ENCODE measurements at regions not wholly inside any gene's neighbourhood (a gene's known extent, or its start where the extent isn't known, plus 50 kb on each side); places are given as distances from the start of the nearest gene placed in this dataset.

DNA sequence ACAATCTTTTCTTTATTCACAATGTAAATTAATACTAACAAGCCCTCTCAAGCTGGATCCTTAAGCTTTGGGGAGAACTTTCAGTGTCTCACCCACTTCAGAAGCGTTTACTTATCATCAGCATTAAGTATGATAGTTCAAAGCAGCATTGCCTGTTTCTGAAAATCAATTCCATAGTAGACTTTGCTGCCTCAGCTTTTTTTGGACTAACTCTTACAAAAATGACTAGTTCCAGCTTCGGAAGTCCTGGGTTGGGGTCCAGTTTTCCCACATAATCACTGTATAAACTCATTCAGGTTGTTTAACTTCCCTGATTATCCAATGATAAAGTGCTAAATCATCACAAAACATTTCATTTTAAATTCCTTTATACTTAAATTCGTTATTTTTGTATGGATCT lies 114.4 kb downstream of the NR2F2 start:
- no peak overlapping the region for H3K9ac ChIP-seq (ENCODE audit: low read depth, low read length, poor library complexity)
- H3K4me1 ChIP-seq (ENCODE audit: control insufficient read depth in 2 of 2, insufficient read depth in 1 of 2, low read depth in 1 of 2, low read length in 2 of 2), result peaks cover 0 to 2% of the 10 kb centered on the region in 2 donors
- no peaks in the 10 kb centered on the region for H3K79me1 ChIP-seq (ENCODE audit: low read depth, low read length)
- H3K4me2 ChIP-seq (ENCODE audit: insufficient read depth, low read length, poor library complexity, severe bottlenecking), result no peak overlapping the region
- no peak overlapping the region for H2BK12ac ChIP-seq (ENCODE audit: low read length)
- H3K18ac ChIP-seq (ENCODE audit: low read length), result no peak overlapping the region
- peaks cover 0 to 20% (median 0%) of the 10 kb centered on the region in 3 experiments for H3K27me3 ChIP-seq (ENCODE audit: control insufficient read depth in 3 of 3, insufficient read depth in 3 of 3, low read depth in 1 of 3, low read length in 3 of 3)
- 100% methylated on average over 1 of the region's 3 CpGs for WGBS, 2 donors (ENCODE audit: extremely low coverage in 2 of 2, insufficient read length in 2 of 2, insufficient replicate concordance in 1 of 2)
- no peak overlapping the region for H3K4ac ChIP-seq (ENCODE audit: low read length)
- H3K4me3 ChIP-seq (ENCODE audit: low read length in 2 of 2), result no peak overlapping the region
- no peak overlapping the region for H2BK120ac ChIP-seq (ENCODE audit: low read depth, low read length)
- H3K36me3 ChIP-seq (replicated peaks in 1 of 2; ENCODE audit: control insufficient read depth in 2 of 2, insufficient read depth in 2 of 2, low read length in 2 of 2), result no peaks in the 10 kb centered on the region
- no peak overlapping the region for H3K14ac ChIP-seq (ENCODE audit: low read length)
- H2BK15ac ChIP-seq (ENCODE audit: low read length), result no peak overlapping the region
- no peak for DNase-seq (ENCODE audit: low spot score)
- H3K23ac ChIP-seq (ENCODE audit: low read depth, low read length, poor library complexity), result no peak overlapping the region
- no peaks in the 10 kb centered on the region for H3K9me3 ChIP-seq (replicated peaks in 1 of 2; ENCODE audit: control insufficient read depth in 2 of 2, insufficient read depth in 1 of 2, low read depth in 1 of 2, low read length in 2 of 2)
- no peak overlapping the region for H3K27ac ChIP-seq (replicated peaks; ENCODE audit: low read length)
- H4K8ac ChIP-seq (ENCODE audit: low read depth, low read length), result no peak overlapping the region
- H4K91ac ChIP-seq (ENCODE audit: low read depth, low read length, poor library complexity), result no peak overlapping the region
- H2BK5ac ChIP-seq (ENCODE audit: low read length), result no peak overlapping the region
- H2AFZ ChIP-seq (ENCODE audit: low read length), result no peak overlapping the region
- H2AK5ac ChIP-seq (ENCODE audit: low read depth, low read length), result no peak overlapping the region

DNA sequence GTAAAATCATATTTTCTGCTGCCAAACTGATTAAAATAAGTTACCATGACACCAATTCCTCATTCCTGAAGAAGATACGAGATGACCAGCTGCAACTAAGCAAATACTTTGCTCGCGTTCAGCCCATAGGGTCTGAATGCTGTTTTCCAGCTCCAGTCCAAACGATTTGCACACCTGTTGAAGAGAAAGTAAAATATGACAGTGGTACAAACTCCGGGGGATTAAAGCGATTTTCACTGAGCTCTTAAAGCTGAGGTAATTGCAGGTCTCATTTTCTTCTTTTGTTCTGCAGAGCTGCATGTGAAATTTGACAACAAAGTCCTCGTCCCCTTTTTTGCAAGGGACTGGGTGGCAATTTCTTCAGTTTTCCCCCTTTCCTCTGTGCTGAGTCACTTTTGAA lies 118.4 kb downstream of the NR2F2 start:
- no peaks in the 10 kb centered on the region for H3K9me3 ChIP-seq (replicated peaks in 1 of 2; ENCODE audit: control insufficient read depth in 2 of 2, insufficient read depth in 1 of 2, low read depth in 1 of 2, low read length in 2 of 2)
- WGBS, 2 donors (ENCODE audit: extremely low coverage in 2 of 2, insufficient read length in 2 of 2, insufficient replicate concordance in 1 of 2), result no CpG with 5 or more reads among the region's 7 CpGs
- no peak overlapping the region for H3K14ac ChIP-seq (ENCODE audit: low read length)
- H3K23ac ChIP-seq (ENCODE audit: low read depth, low read length, poor library complexity), result no peak overlapping the region
- H2BK15ac ChIP-seq (ENCODE audit: low read length), result no peak overlapping the region
- no peak overlapping the region for H3K27ac ChIP-seq (replicated peaks; ENCODE audit: low read length)
- peaks cover 0 to 2% of the 10 kb centered on the region in 2 donors for H3K4me1 ChIP-seq (ENCODE audit: control insufficient read depth in 2 of 2, insufficient read depth in 1 of 2, low read depth in 1 of 2, low read length in 2 of 2)
- no peak overlapping the region for H3K18ac ChIP-seq (ENCODE audit: low read length)
- no peak overlapping the region for H3K4ac ChIP-seq (ENCODE audit: low read length)
- no peak overlapping the region for H2BK12ac ChIP-seq (ENCODE audit: low read length)
- H3K79me1 ChIP-seq (ENCODE audit: low read depth, low read length), result no peaks in the 10 kb centered on the region
- no peak for DNase-seq (ENCODE audit: low spot score)
- H3K4me3 ChIP-seq (ENCODE audit: low read length in 2 of 2), result no peak overlapping the region
- H3K36me3 ChIP-seq (replicated peaks in 1 of 2; ENCODE audit: control insufficient read depth in 2 of 2, insufficient read depth in 2 of 2, low read length in 2 of 2), result no peaks in the 10 kb centered on the region
- H2BK5ac ChIP-seq (ENCODE audit: low read length), result no peak overlapping the region
- no peak overlapping the region for H4K8ac ChIP-seq (ENCODE audit: low read depth, low read length)
- H2BK120ac ChIP-seq (ENCODE audit: low read depth, low read length), result no peak overlapping the region
- no peak overlapping the region for H3K9ac ChIP-seq (ENCODE audit: low read depth, low read length, poor library complexity)
- no peak overlapping the region for H2AK5ac ChIP-seq (ENCODE audit: low read depth, low read length)
- no peak overlapping the region for H4K91ac ChIP-seq (ENCODE audit: low read depth, low read length, poor library complexity)
- H2AFZ ChIP-seq (ENCODE audit: low read length), result no peak overlapping the region
- H3K4me2 ChIP-seq (ENCODE audit: insufficient read depth, low read length, poor library complexity, severe bottlenecking), result no peak overlapping the region
- H3K27me3 ChIP-seq (ENCODE audit: control insufficient read depth in 3 of 3, insufficient read depth in 3 of 3, low read depth in 1 of 3, low read length in 3 of 3), result peaks cover 0 to 27% (median 0%) of the 10 kb centered on the region in 3 experiments

DNA sequence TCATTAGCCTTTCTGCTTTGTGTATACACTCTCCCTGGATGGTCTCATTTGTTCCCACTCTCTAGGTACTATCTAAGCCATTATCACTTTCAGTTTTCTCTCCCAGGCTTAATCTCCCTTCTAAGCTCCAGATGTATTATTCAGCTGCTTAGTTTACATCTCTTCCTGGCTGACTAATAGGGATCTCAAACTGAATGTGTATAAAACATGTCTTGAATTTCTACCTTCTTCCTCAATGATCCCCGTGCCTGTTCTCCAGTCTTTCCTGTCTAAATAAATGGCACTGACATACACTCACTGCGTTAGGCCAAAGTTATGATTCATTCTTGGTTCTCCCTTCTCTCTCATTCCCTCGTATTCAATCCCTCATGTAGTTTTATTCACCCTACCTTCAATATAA lies 127.3 kb downstream of the NR2F2 start:
- Histone ChIP-seq H2BK120ac (ENCODE audit: low read depth, low read length) (no peak overlapping the region), H3K79me1 (ENCODE audit: low read depth, low read length) (no peaks in the 10 kb centered on the region), H3K23ac (ENCODE audit: low read depth, low read length, poor library complexity) (no peak overlapping the region), H4K8ac (ENCODE audit: low read depth, low read length) (no peak overlapping the region), H3K36me3 (replicated peaks in 1 of 2; ENCODE audit: control insufficient read depth in 2 of 2, insufficient read depth in 2 of 2, low read length in 2 of 2) (no peaks in the 10 kb centered on the region), H3K9me3 (replicated peaks in 1 of 2; ENCODE audit: control insufficient read depth in 2 of 2, insufficient read depth in 1 of 2, low read depth in 1 of 2, low read length in 2 of 2) (no peaks in the 10 kb centered on the region), H2BK15ac (ENCODE audit: low read length) (no peak overlapping the region), H3K18ac (ENCODE audit: low read length) (no peak overlapping the region), H3K27me3 (ENCODE audit: control insufficient read depth in 3 of 3, insufficient read depth in 3 of 3, low read depth in 1 of 3, low read length in 3 of 3) (peaks cover 0 to 16% (median 0%) of the 10 kb centered on the region in 3 experiments), H3K4me3 (ENCODE audit: low read length in 2 of 2) (no peak overlapping the region), H2BK12ac (ENCODE audit: low read length) (no peak overlapping the region), H2BK5ac (ENCODE audit: low read length) (no peak overlapping the region), H3K4me2 (ENCODE audit: insufficient read depth, low read length, poor library complexity, severe bottlenecking) (no peak overlapping the region), H3K27ac (replicated peaks; ENCODE audit: low read length) (no peak overlapping the region), H3K9ac (ENCODE audit: low read depth, low read length, poor library complexity) (no peak overlapping the region), H3K4ac (ENCODE audit: low read length) (no peak overlapping the region), H2AFZ (ENCODE audit: low read length) (no peak overlapping the region), H3K14ac (ENCODE audit: low read length) (no peak overlapping the region), H4K91ac (ENCODE audit: low read depth, low read length, poor library complexity) (no peak overlapping the region), H2AK5ac (ENCODE audit: low read depth, low read length) (no peak overlapping the region), H3K4me1 (ENCODE audit: control insufficient read depth in 2 of 2, insufficient read depth in 1 of 2, low read depth in 1 of 2, low read length in 2 of 2) (peaks cover 0 to 2% of the 10 kb centered on the region in 2 donors)
- no peak for DNase-seq (ENCODE audit: low spot score)
- no CpG with 5 or more reads among the region's 3 CpGs for WGBS, 2 donors (ENCODE audit: extremely low coverage in 2 of 2, insufficient read length in 2 of 2, insufficient replicate concordance in 1 of 2)

DNA sequence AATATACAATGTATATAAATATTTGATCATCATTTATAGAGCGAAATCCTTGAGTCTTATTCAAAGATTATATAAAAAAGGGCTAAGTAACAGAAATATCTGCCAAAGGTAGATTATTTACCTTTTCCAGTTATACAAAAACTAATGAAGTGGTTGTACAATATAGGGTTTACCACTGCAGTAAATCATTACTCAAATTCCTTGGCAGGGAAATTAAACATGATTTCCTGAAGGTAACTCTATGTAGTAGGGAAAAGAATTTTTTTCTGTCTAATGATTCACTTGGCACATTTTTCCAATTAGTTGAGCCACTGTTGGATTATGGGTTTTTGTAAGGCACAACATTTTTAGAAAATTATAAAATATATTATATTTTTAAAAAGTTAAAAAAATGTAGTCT lies 129.6 kb downstream of the NR2F2 start:
- no peak overlapping the region for H3K4me2 ChIP-seq (ENCODE audit: insufficient read depth, low read length, poor library complexity, severe bottlenecking)
- H2AK5ac ChIP-seq (ENCODE audit: low read depth, low read length), result no peak overlapping the region
- H3K9me3 ChIP-seq (replicated peaks in 1 of 2; ENCODE audit: control insufficient read depth in 2 of 2, insufficient read depth in 1 of 2, low read depth in 1 of 2, low read length in 2 of 2), result no peaks in the 10 kb centered on the region
- peaks cover 0 to 22% (median 0%) of the 10 kb centered on the region in 3 experiments for H3K27me3 ChIP-seq (ENCODE audit: control insufficient read depth in 3 of 3, insufficient read depth in 3 of 3, low read depth in 1 of 3, low read length in 3 of 3)
- H3K79me1 ChIP-seq (ENCODE audit: low read depth, low read length), result no peaks in the 10 kb centered on the region
- H2BK5ac ChIP-seq (ENCODE audit: low read length), result no peak overlapping the region
- H2BK120ac ChIP-seq (ENCODE audit: low read depth, low read length), result no peak overlapping the region
- WGBS, 2 donors (ENCODE audit: extremely low coverage in 2 of 2, insufficient read length in 2 of 2, insufficient replicate concordance in 1 of 2), result no CpG with 5 or more reads among the region's 1 CpG
- H2AFZ ChIP-seq (ENCODE audit: low read length), result no peak overlapping the region
- no peaks in the 10 kb centered on the region for H3K36me3 ChIP-seq (replicated peaks in 1 of 2; ENCODE audit: control insufficient read depth in 2 of 2, insufficient read depth in 2 of 2, low read length in 2 of 2)
- H3K23ac ChIP-seq (ENCODE audit: low read depth, low read length, poor library complexity), result no peak overlapping the region
- no peak overlapping the region for H4K8ac ChIP-seq (ENCODE audit: low read depth, low read length)
- H3K14ac ChIP-seq (ENCODE audit: low read length), result no peak overlapping the region
- no peak overlapping the region for H3K4ac ChIP-seq (ENCODE audit: low read length)
- H2BK12ac ChIP-seq (ENCODE audit: low read length), result no peak overlapping the region
- H3K18ac ChIP-seq (ENCODE audit: low read length), result no peak overlapping the region
- H3K27ac ChIP-seq (replicated peaks; ENCODE audit: low read length), result no peak overlapping the region
- no peak overlapping the region for H3K9ac ChIP-seq (ENCODE audit: low read depth, low read length, poor library complexity)
- no peak overlapping the region for H3K4me3 ChIP-seq (ENCODE audit: low read length in 2 of 2)
- H4K91ac ChIP-seq (ENCODE audit: low read depth, low read length, poor library complexity), result no peak overlapping the region
- H3K4me1 ChIP-seq (ENCODE audit: control insufficient read depth in 2 of 2, insufficient read depth in 1 of 2, low read depth in 1 of 2, low read length in 2 of 2), result peaks cover 0 to under 1% of the 10 kb centered on the region in 2 donors
- no peak for DNase-seq (ENCODE audit: low spot score)
- no peak overlapping the region for H2BK15ac ChIP-seq (ENCODE audit: low read length)
